ENCODE measurements at regions not wholly inside any gene's neighbourhood (a gene's known extent, or its start where the extent isn't known, plus 50 kb on each side); places are given as distances from the start of the nearest gene placed in this dataset.
"Not testable (repeated sequence)": the region's sequence is repeated elsewhere in the genome, so short reads cannot be mapped to it uniquely, and the experiment has no call there.

- no peak for DNase-seq (ENCODE audit: low spot score)
Measured at GRCh38 chr2:149703281-149703680, 115.7 kb upstream of the MMADHC start.

GRCh38 chr2:149702571-149702970, 115.0 kb upstream of the MMADHC start:
- DNase-seq (ENCODE audit: low spot score) = no peak

GRCh38 chr2:149701241-149701640, 113.7 kb upstream of the MMADHC start:
- no peak for DNase-seq (ENCODE audit: low spot score)

GRCh38 chr2:149692961-149693396, 105.4 kb upstream of the MMADHC start:
- no peak for DNase-seq (ENCODE audit: low spot score)

GRCh38 chr2:149690825-149691224, 103.2 kb upstream of the MMADHC start:
- DNase-seq (ENCODE audit: low spot score) = no peak

GRCh38 chr2:149687052-149687427, 99.5 kb upstream of the MMADHC start:
- DNase-seq (ENCODE audit: low spot score) = no peak

DNA sequence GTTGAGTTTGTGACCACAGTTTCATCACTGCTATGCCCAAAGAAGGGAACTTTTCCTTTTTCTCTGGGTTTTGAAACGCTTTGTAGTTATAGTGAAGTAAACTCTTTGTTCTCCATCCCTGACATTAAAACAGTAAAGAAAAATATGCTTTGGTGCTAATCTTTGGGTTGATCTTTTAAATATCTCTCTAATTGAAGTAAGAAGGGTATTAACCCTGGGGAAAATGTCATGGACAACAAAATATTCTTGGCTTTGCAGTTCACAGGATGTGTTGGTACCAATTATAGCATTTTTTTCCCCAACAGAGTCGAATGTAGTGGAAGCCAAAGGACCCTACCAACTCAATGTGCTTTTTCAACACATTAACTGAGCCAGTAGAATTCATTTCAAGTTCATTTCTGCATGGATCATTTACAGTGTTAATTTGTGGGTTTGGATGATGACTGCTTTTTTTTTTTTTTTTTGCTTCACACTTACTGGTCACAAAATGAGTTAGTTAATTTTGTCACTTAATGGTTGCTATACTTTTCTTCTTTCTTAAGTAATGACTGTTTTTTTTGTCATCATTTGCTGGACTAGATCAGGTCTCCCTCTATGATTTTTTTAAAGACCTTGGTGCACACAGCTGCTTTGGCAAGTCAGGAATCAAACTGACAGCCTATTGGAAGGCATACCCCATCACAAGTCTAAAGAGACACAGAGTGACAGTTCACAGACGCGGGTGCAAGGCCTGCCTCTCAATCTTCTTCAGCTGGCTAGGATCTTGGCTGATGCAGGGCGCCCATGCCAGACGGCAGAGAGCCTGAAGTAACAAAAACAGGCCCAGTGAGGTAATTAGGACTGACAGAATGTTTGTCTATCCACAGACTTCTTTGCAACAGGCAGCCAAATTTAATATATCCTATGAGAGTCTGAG, 98.8 kb upstream of the MMADHC start:
- DNase-seq (ENCODE audit: low spot score) = no peak

DNA sequence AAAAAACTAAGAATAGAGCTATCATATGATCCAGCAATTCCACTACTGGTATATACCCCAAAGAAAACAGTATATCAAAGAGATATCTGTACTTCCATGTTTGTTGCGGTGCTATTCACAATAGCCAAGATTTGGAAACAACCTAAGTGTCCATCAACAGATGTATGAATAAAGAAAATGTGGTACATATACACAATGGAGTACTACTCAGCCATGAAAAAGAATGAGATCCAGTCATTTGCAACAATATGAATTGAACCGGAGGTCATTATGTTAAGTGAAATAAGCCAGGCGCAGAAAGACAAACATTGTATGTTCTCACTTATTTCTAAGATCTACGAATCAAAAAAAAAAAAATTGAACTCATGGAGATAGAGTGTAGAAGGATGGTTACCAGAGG, 97.8 kb upstream of the MMADHC start:
- not testable (repeated sequence) for DNase-seq (ENCODE audit: low spot score)

DNA sequence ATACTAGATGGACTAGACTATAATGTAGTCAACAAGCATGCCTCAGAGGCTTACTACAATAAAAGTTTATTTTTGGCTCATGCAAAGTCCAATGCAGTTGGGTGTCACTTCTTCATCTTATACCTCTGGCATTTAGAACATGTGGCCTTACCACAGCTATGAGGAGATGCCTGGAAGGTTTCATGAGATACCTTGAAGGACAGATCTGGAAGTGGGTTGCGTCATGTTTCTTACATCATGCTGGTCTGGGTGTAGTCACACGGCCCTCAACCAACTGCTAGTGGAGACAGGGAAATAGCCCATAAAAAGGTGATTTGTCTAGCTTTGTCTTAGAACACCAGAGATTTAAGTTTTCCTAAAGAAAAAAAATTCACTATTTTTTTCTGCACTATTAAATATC, 91.7 kb upstream of the MMADHC start:
- peak; percentile 36 for DNase-seq (ENCODE audit: low spot score)

GRCh38 chr2:149677416-149677815, 89.8 kb upstream of the MMADHC start:
- DNase-seq (ENCODE audit: low spot score) = no peak

- DNase-seq (ENCODE audit: low spot score) = no peak
Measured at GRCh38 chr2:149670086-149670485, 82.5 kb upstream of the MMADHC start.

DNA sequence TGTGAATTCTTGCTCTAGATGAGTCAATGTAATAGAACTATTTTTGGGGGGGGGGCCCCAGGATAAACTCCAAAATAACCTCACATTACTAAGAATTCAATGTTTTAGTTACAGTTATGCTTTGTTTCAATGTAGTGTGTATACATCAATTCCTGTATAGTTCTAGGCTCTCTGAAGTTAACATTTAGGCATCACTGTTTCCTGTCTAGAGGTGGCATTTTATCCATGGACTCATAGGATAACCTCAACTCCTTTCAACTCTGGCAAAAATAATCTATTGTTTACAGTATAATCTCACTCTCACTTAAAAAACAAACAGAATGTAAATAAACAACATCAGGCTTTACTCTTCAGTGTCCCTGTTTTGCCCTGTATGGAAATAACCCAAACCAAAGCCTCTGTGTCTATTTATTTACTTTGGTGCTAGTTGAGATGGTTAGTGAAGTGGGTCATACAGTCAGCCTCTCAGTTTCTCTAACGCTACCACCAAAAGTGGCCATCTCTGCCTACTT, 79.3 kb upstream of the MMADHC start:
- no peak for DNase-seq (ENCODE audit: low spot score)

DNA sequence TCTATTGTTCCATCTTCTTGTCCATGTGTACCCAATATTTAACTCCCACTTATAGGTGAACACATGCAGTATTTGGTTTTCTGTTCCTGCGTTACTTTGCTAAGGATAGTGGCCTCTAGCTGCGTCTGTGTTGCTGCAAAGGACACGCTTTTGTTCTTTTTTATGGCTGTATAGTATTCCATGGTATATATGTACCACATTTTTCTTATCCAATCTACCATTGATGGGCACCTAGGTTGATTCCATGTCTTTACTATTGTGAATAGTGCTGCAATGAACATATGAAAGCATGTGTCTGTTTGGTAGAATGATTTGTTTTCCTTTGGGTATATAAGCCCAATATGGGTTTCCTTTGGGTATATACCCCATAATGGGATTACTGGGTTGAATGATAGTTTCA, 77.3 kb upstream of the MMADHC start:
- no peak for DNase-seq (ENCODE audit: low spot score)

GRCh38 chr2:149662556-149662955, 75.0 kb upstream of the MMADHC start:
- DNase-seq (ENCODE audit: low spot score) = no peak

DNA sequence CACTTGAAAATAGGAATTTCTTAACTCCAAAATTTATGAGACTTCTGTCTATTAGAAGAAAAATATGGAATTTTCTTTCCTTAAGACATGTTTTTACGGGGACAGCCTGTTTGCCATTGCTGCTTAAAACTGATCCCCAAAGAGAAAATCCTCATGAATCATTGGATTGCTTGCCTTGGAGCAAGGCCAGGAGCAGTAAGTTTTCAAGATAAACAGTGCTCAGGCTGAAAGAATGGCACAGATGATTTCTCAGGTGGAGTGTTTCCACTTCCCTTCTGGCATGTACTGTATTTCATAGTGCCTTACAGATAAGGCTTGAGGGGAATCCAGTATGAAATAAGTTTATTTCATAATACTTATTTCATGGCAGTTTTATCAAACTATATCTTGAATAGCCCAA, 74.3 kb upstream of the MMADHC start:
- peak; percentile 16 for DNase-seq (ENCODE audit: low spot score)

DNA sequence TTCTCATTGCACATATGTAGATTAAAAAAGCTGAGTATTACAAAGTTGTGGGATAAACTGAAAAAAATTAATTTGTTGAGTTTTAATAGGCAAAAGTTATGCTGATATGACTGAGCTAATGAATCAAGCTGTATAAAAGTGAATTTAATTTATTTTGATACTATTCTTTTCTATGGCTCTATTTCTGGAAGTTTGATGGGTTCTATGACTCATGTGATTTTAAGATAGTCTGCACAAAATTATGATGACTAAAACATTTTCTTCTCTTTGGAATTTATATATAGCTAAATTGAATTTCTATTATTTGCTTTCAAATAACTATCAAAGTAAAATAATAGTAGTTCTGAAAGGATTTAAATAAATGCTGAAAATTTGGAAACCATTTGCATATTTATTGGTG, 71.0 kb upstream of the MMADHC start:
- DNase-seq (ENCODE audit: low spot score) = no peak

DNA sequence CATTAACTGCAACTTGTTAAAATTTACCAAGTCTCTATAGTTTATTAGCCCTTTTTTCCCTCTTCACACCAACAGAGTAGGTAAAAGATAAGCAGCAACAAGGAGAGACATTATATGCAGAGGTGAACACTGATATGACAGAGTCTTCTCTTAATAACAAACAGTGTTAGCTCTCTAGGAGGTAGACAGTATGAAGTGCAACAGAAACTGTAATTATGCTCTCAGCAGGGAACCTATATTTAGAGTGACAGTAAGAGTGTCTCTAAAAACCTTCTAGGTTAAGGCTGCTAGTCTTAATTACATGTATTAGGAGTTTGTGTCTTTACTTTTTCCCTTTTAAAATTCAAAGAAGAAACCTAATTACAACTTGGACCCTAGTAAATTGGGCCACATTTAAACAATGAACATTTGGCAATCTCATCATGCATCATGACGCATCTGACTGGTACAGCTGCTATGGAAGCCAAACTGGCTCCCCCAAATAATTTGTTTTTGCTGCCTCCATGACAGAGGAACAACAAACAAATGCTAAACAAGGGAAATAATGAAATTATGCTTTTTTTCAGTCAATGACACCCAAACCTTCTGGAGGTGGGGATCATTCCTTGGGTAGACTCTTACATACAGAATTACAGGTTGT, 69.9 kb upstream of the MMADHC start:
- DNase-seq (ENCODE audit: low spot score) = no peak

GRCh38 chr2:149656996-149657395, 69.4 kb upstream of the MMADHC start:
- DNase-seq (ENCODE audit: low spot score) = no peak

DNA sequence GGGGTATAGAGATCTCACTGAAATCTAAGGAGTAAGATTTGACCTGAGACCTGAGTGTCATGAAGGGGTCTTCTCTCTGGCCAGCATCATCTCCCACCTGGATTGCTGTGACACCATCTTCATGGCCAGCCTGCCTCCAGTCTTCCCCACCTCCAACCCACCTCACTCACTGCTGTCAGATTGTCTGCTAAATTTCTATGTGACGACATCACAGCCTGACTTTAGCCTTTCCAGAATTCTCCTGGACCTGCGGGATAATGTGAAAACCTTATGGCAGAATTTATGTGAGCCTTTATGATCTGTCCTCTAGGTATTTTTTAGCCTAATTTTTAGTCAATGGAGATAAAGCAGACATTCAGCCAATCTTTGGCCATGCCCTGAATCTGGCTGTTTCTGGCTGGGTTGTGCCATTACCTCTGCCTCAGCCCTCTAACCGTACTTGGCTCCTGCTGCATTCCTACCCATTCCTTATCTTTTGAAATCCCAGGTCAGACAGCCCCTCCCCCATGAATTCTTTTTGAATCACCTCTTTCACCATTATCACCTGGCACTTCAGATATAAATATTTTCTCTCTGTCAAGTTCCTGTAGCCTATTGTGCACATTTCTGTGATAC, 66.4 kb upstream of the MMADHC start:
- DNase-seq (ENCODE audit: low spot score) = no peak

GRCh38 chr2:149652926-149653325, 65.4 kb upstream of the MMADHC start:
- DNase-seq (ENCODE audit: low spot score) = no peak

GRCh38 chr2:149652526-149652925, 65.0 kb upstream of the MMADHC start:
- no peak for DNase-seq (ENCODE audit: low spot score)

GRCh38 chr2:149651229-149651628, 63.7 kb upstream of the MMADHC start:
- DNase-seq (ENCODE audit: low spot score) = no peak

GRCh38 chr2:149650006-149650405, 62.4 kb upstream of the MMADHC start:
- DNase-seq (ENCODE audit: low spot score) = no peak

All from AG08396 (cell line).